Caco-2 (cell line): ENCODE measurements at regions not wholly inside any gene's neighbourhood (a gene's known extent, or its start where the extent isn't known, plus 50 kb on each side); places are given as distances from the start of the nearest gene placed in this dataset.

Experiments
- BruUV-seq: library from RNA; stranded (reverse); fragments of 400-500 nt; replicated peaks from 2 replicates; lab custom pipeline; 2021; lab: Mats Ljungman, UMichigan
- CTCF ChIA-PET: fragments of 300-600 bp; sonication (Branson Sonifier 250); formaldehyde crosslinking; loops from one replicate; lab custom pipeline; 2022; ENCODE audit warnings: antibody characterized with exemption; lab: Charles Lee
- POLR2A ChIA-PET: fragments of 300-600 bp; sonication (Branson Sonifier 250); formaldehyde crosslinking; loops from one replicate; lab custom pipeline; 2022; ENCODE audit warnings: antibody characterized with exemption; lab: Charles Lee
- DNase-seq, 2 experiments: peaks; one replicate each; pipeline versions ENCODE4 v3.0.0 to v3.0.0-alpha.2; 2020 to 2022
- H3K27me3 ChIP-seq: replicated peaks from 2 replicates; pipeline ENCODE4 v1.6.0; 2011; ENCODE audit warnings: low read length; ENCODE audit not compliant: control insufficient read depth, insufficient read depth
- H3K36me3 ChIP-seq: 2 replicates; pipeline ENCODE4 v1.5.1; 2011; ENCODE audit warnings: low read length; ENCODE audit not compliant: control insufficient read depth, insufficient read depth
- H3K4me1 ChIP-seq: fragments of 250-450 bp; sonication (Bioruptor Pico); 2 replicates; pipeline ENCODE4 v1.5.1; 2020; ENCODE audit warnings: mild to moderate bottlenecking
- H3K4me3 ChIP-seq: 2 replicates; pipeline ENCODE4 v1.5.1; 2011; ENCODE audit warnings: low read depth, mild to moderate bottlenecking, control low read depth, low read length
- H3K9me3 ChIP-seq: fragments of 250-450 bp; sonication (Bioruptor Pico); 2 replicates; pipeline ENCODE4 v1.5.1; 2020; ENCODE audit warnings: mild to moderate bottlenecking, moderate library complexity
- H3K27ac Mint-ChIP-seq: one replicate; pipeline ENCODE4 v1.8.0; 2022; ENCODE audit warnings: mixed read lengths; ENCODE audit not compliant: unreplicated experiment
- H3K27me3 Mint-ChIP-seq: one replicate; pipeline ENCODE4 v1.8.0; 2022; ENCODE audit warnings: mixed read lengths; ENCODE audit not compliant: insufficient read depth, unreplicated experiment
- H3K36me3 Mint-ChIP-seq: one replicate; pipeline ENCODE4 v1.8.0; 2022; ENCODE audit warnings: mild to moderate bottlenecking, mixed read lengths; ENCODE audit not compliant: insufficient read depth, unreplicated experiment
- H3K4me1 Mint-ChIP-seq: one replicate; pipeline ENCODE4 v1.8.0; 2022; ENCODE audit warnings: low read depth, mixed read lengths; ENCODE audit not compliant: unreplicated experiment
- H3K4me3 Mint-ChIP-seq: one replicate; pipeline ENCODE4 v1.8.0; 2022; ENCODE audit warnings: mild to moderate bottlenecking, moderate library complexity, mixed read lengths; ENCODE audit not compliant: unreplicated experiment
- H3K9me3 Mint-ChIP-seq: one replicate; pipeline ENCODE4 v1.8.0; 2022; ENCODE audit warnings: mixed read lengths; ENCODE audit not compliant: unreplicated experiment
- CTCF ChIP-seq, 2 experiments: fragments of 200-600 bp in 1 of 2; IDR thresholded peaks; 1 replicate in 1 of 2; 2 replicates in 1 of 2; pipeline versions ENCODE4 v1.5.1 to v1.8.0; 2011 to 2022; ENCODE audit warnings: antibody characterized with exemption in 1 of 2, control low read depth in 1 of 2, inconsistent platforms in 1 of 2, low read depth in 1 of 2, low read length in 1 of 2, mild to moderate bottlenecking in 1 of 2, moderate library complexity in 1 of 2; ENCODE audit not compliant: insufficient read depth in 1 of 2, severe bottlenecking in 1 of 2, unreplicated experiment in 1 of 2
- intact Hi-C: fragments of 100-400 bp; cut with micrococcal nuclease; formaldehyde crosslinking; loops from one replicate; pipeline ENCODE4 v1.10.0; 2022; ENCODE audit not compliant: unreplicated experiment

DNA sequence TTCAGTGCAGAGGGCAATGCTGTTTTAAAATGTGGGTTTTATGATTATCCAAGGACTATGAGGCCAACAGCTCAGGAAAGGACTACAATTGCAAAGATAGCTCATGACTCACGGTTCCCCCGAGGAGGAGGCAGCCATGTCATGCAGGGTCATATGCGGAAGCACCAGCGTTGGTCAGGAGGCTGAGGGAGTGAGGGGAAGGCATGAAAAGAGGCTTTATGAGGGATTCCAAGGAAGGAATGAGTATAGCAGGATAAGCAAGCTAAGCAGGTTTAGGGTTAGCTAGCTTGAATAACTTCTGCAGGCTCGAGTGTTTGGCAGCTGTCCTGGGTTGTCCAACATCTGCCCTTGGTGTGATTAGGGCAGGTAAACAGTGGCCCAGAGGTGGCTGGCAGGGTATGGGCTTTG, 495.1 kb downstream of the SETD4 start:
- no peak for TF ChIP-seq CTCF (IDR thresholded peaks at IDR 0.05; ENCODE audit: insufficient read depth in 1 of 2, low read depth in 1 of 2, low read length in 1 of 2, severe bottlenecking in 1 of 2, unreplicated experiment in 1 of 2)
- intact Hi-C loops: no loop called here
- ChIA-PET POLR2A (no interaction called here), CTCF (no interaction called here)
- no peak overlapping the region for H3K4me3 Mint-ChIP-seq
- no peak overlapping the region for H3K27ac Mint-ChIP-seq
- H3K27me3 Mint-ChIP-seq: no peaks in the 10 kb centered on the region
- H3K4me3 ChIP-seq: no peak overlapping the region
- H3K36me3 Mint-ChIP-seq: no peaks in the 10 kb centered on the region
- no peaks in the 10 kb centered on the region for H3K9me3 Mint-ChIP-seq
- no peaks in the 10 kb centered on the region for H3K27me3 ChIP-seq
- H3K4me1 ChIP-seq: peaks cover 9% of the 10 kb centered on the region; the same call in 1 of the 2 replicates
- BruUV-seq: no TSS peak
- H3K9me3 ChIP-seq: no peaks in the 10 kb centered on the region
- H3K36me3 ChIP-seq: no peaks in the 10 kb centered on the region
- H3K4me1 Mint-ChIP-seq: peaks cover 8% of the 10 kb centered on the region
- DNase-seq: peak; percentile 32 to 47

- no peaks in the 10 kb centered on the region for H3K9me3 ChIP-seq
- intact Hi-C loops: no loop called here
- Mint-ChIP-seq H3K4me1 (peaks cover 8% of the 10 kb centered on the region), H3K27me3 (no peaks in the 10 kb centered on the region), H3K27ac (no peak overlapping the region), H3K4me3 (no peak overlapping the region), H3K9me3 (no peaks in the 10 kb centered on the region), H3K36me3 (no peaks in the 10 kb centered on the region)
- POLR2A ChIA-PET: no interaction called here
- no peaks in the 10 kb centered on the region for H3K36me3 ChIP-seq
- DNase-seq: no peak
- no peak for TF ChIP-seq CTCF (IDR thresholded peaks at IDR 0.05; ENCODE audit: insufficient read depth in 1 of 2, low read depth in 1 of 2, low read length in 1 of 2, severe bottlenecking in 1 of 2, unreplicated experiment in 1 of 2)
- H3K4me1 ChIP-seq: peaks cover 9% of the 10 kb centered on the region; the same call in 1 of the 2 replicates
- no peaks in the 10 kb centered on the region for H3K27me3 ChIP-seq
- BruUV-seq: no TSS peak
- CTCF ChIA-PET: no interaction called here
- no peak overlapping the region for H3K4me3 ChIP-seq
Measured at GRCh38 chr21:35563885-35564451, 496.4 kb downstream of the SETD4 start.

DNA sequence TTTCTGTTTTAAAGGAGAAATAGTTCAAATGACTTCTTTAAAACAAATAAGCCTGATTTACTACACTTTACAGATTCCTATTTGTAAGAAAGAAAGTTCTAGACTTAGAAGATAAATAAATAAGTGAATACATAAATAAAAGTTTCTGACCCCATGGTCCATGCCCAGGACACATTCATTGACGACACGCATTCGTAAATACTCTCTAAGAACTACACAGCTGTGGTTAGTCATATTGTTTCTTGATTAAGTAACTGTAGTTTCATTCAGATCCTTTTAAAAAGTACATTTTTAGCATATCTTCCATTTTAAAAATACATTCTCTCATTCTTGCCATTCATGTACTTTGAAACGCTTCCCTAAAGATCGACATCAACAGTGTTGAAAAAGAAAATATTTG, 497.4 kb downstream of the SETD4 start:
- BruUV-seq: no TSS peak
- intact Hi-C loops: no loop called here

More for the DNA sequence above, 497.4 kb downstream of the SETD4 start:
- Histone ChIP-seq H3K4me1 (peaks cover 9% of the 10 kb centered on the region; the same call in 1 of the 2 replicates), H3K9me3 (no peaks in the 10 kb centered on the region), H3K36me3 (no peaks in the 10 kb centered on the region), H3K4me3 (no peak overlapping the region), H3K27me3 (no peaks in the 10 kb centered on the region)
- Mint-ChIP-seq H3K27ac (no peak overlapping the region), H3K4me1 (peaks cover 8% of the 10 kb centered on the region), H3K9me3 (no peaks in the 10 kb centered on the region), H3K4me3 (no peak overlapping the region), H3K27me3 (no peaks in the 10 kb centered on the region), H3K36me3 (no peaks in the 10 kb centered on the region)
- ChIA-PET POLR2A (no interaction called here), CTCF (no interaction called here)
- no peak for DNase-seq
- no peak for TF ChIP-seq CTCF (IDR thresholded peaks at IDR 0.05; ENCODE audit: insufficient read depth in 1 of 2, low read depth in 1 of 2, low read length in 1 of 2, severe bottlenecking in 1 of 2, unreplicated experiment in 1 of 2)
